ENCODE measurements at regions not wholly inside any gene's neighbourhood (a gene's known extent, or its start where the extent isn't known, plus 50 kb on each side); places are given as distances from the start of the nearest gene placed in this dataset.

GRCh38 chr1:232131715-232132391, 498.1 kb downstream of the SIPA1L2 start:
- FAIRE-seq (no peak), DNase-seq (ENCODE audit: low read depth, low spot score) (no peak)
- Histone ChIP-seq H3K36me3 (ENCODE audit: control insufficient read depth in 2 of 2, extremely low read depth in 1 of 2, insufficient read depth in 2 of 2, low read length in 2 of 2) (no peaks in the 10 kb centered on the region), H3K79me2 (ENCODE audit: control insufficient read depth, insufficient read depth, low read length) (no peaks in the 10 kb centered on the region), H3K4me3 (replicated peaks in 1 of 3; ENCODE audit: insufficient read depth in 1 of 3, low read depth in 1 of 3, low read length in 3 of 3) (no peak overlapping the region), H3K4me1 (ENCODE audit: control insufficient read depth, extremely low read depth, insufficient read depth, low read length) (peaks cover 2% of the 10 kb centered on the region), H3K4me2 (ENCODE audit: insufficient read depth, low read length) (no peak overlapping the region), H3K9ac (replicated peaks; ENCODE audit: extremely low read depth, insufficient read depth, low read length) (no peak overlapping the region), H4K20me1 (replicated peaks; ENCODE audit: control insufficient read depth, extremely low read depth, insufficient read depth, low read length) (no peaks in the 10 kb centered on the region), H3K27me3 (ENCODE audit: control insufficient read depth in 2 of 2, insufficient read depth in 2 of 2, low read length in 2 of 2) (no peaks in the 10 kb centered on the region), H3K27ac (ENCODE audit: insufficient read depth, low read depth, low read length) (no peak overlapping the region), H3K9me3 (replicated peaks; ENCODE audit: control insufficient read depth, insufficient read depth, low read length) (no peaks in the 10 kb centered on the region), H3K9me1 (replicated peaks; ENCODE audit: control insufficient read depth, extremely low read depth, insufficient read depth, low read length) (no peaks in the 10 kb centered on the region), H2AFZ (ENCODE audit: low read depth, low read length) (no peak overlapping the region)
- ChIA-PET CTCF (no interaction called here), POLR2A (no interaction called here)
- intact Hi-C loops (cut with micrococcal nuclease) (no loop called here), dilution Hi-C loops (cut with MboI; ENCODE audit: extremely low pct_ligation_motif_present, low sequenced_read_pairs) (no loop called here)
- TF ChIP-seq POLR2AphosphoS5 (IDR thresholded peaks at IDR 0.05; ENCODE audit: insufficient read depth, low read depth, low read length) (no peak), GATA2 (IDR thresholded peaks at IDR 0.05; ENCODE audit: insufficient read depth, insufficient read length, low read depth, low read length) (no peak), JUN (IDR thresholded peaks at IDR 0.05; ENCODE audit: borderline replicate concordance, insufficient read depth, insufficient read length, low read depth) (no peak), MYC (IDR thresholded peaks at IDR 0.05; ENCODE audit: low read depth, low read length) (no peak), FOS (IDR thresholded peaks at IDR 0.05; ENCODE audit: borderline replicate concordance, insufficient read depth, low read length) (no peak), POLR2A (IDR thresholded peaks at IDR 0.05; ENCODE audit: low read depth, low read length) (no peak), MAX (IDR thresholded peaks at IDR 0.05; ENCODE audit: insufficient read depth, insufficient read length) (no peak), EZH2 (IDR thresholded peaks at IDR 0.05; ENCODE audit: borderline replicate concordance, low read depth, low read length, severe bottlenecking) (no peak), CTCF (IDR thresholded peaks at IDR 0.05; ENCODE audit: extremely low read depth in 1 of 2, insufficient read depth in 1 of 2, low read depth in 1 of 2, low read length in 2 of 2) (no peak)
- no TSS peak for BruUV-seq (replicated peaks)

All from endothelial cell of umbilical vein (primary cell).